Thymus (tissue), 11 donors: ENCODE measurements at regions not wholly inside any gene's neighbourhood (a gene's known extent, or its start where the extent isn't known, plus 50 kb on each side); places are given as distances from the start of the nearest gene placed in this dataset.

ENCODE experiments used
- DNase-seq, 9 donors: peaks; one replicate each; pipeline ENCODE4 v3.0.0-alpha.2; 2013; ENCODE audit warnings: low spot score in 9 of 9, low read depth in 6 of 9, missing footprints in 1 of 9
- H3K27ac ChIP-seq, 2 donors: one replicate each; pipeline ENCODE4 v1.5.1; 2013; ENCODE audit warnings: control low read depth in 1 of 2, low read depth in 1 of 2, low read length in 1 of 2, mild to moderate bottlenecking in 1 of 2, moderate library complexity in 1 of 2
- H3K27me3 ChIP-seq, 2 donors: one replicate each; pipeline ENCODE4 v1.5.1; 2013; ENCODE audit warnings: low read length in 1 of 2; ENCODE audit not compliant: control insufficient read depth in 2 of 2, insufficient read depth in 1 of 2
- H3K36me3 ChIP-seq, 2 donors: one replicate each; pipeline ENCODE4 v1.5.1; 2013; ENCODE audit warnings: low read length in 1 of 2, mild to moderate bottlenecking in 1 of 2, moderate library complexity in 1 of 2; ENCODE audit not compliant: control insufficient read depth in 2 of 2, insufficient read depth in 2 of 2
- H3K4me1 ChIP-seq, 2 donors: one replicate each; pipeline ENCODE4 v1.5.1; 2013; ENCODE audit warnings: low read length in 2 of 2; ENCODE audit not compliant: control insufficient read depth in 2 of 2, insufficient read depth in 2 of 2
- H3K4me3 ChIP-seq, 2 donors: one replicate each; pipeline ENCODE4 v1.5.1; 2013; ENCODE audit warnings: low read length in 2 of 2, control low read depth in 1 of 2, mild to moderate bottlenecking in 1 of 2
- H3K9me3 ChIP-seq, 2 donors: one replicate each; pipeline ENCODE4 v1.5.1; 2013; ENCODE audit warnings: low read length in 1 of 2, mild to moderate bottlenecking in 1 of 2; ENCODE audit not compliant: control insufficient read depth in 2 of 2, insufficient read depth in 1 of 2
- WGBS: extraction: QIAGEN DNeasy Blood & Tissue Kit; methylation state at CpG from one replicate; pipeline ENCODE4 v1.1.7; 2013; 5-methylcytosine and 5-hydroxymethylcytosine counted together
- donor health status: healthy.

DNA sequence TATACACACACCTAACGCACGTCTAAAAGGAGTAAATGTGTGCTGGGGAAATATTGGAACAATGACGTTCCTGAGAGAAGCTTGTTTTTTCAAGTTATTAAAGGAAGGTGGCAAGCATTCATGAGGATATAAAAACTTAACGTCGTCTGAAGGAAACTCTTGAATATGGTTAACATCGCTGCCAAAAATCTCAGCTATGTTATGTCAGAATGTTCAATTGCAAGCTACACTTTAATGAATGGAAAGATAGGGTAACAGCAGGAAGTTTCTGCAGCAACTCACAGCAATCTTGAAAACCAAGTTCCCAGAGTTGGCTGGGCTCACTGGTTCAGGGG is 54.3 kb upstream of the MEF2A start:
- 53% methylated on average over 6 of the region's 6 CpGs for WGBS
- H3K36me3 ChIP-seq, result no peaks in the 10 kb centered on the region
- peaks cover 20 to 48% of the 10 kb centered on the region in 2 donors for H3K4me1 ChIP-seq
- DNase-seq, result no peak
- H3K27ac ChIP-seq, result no peak overlapping the region
- peaks cover 0 to 6% of the 10 kb centered on the region in 2 donors for H3K9me3 ChIP-seq
- H3K4me3 ChIP-seq, result no peak overlapping the region
- H3K27me3 ChIP-seq, result no peaks in the 10 kb centered on the region

DNA sequence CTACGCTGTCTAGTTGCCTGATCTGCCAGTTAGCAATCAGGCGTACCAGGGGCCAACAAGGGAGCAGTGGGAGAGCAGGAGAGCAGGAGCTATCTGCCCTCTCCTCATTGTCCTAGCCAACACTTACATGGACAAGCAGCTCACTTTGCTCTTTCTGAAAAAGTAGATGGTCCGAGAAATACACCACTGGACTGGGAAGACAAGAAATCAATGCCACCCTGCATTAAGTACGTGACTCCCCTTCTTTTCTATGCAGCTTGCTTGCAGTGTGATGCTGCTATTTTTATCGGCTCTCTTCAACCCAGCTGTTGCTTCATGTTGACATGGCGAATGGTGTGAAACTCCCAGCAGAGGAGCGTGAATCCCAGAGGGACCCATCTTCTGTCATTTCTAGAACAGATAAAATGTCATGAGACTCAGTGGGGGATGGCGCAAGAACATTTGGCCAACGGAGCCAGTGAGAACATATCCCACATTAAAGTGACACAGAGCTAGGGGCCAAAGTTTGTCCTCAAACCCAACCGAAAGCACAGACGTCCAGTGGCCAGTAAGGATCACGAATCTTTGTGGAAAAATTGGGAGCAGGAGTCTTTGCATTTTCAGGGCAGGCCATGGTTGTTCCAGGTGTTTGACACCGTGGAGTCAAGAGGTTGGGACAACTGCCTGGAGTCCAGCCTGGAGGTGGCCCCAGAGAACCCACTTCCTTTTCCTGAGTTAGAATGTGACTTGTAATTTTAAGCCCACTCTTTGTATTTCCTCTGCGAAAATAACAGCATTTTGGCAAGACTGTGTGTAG is 53.7 kb upstream of the MEF2A start:
- no peak for DNase-seq
- H3K36me3 ChIP-seq, result no peaks in the 10 kb centered on the region
- no peak overlapping the region for H3K27ac ChIP-seq
- peaks cover 18 to 47% of the 10 kb centered on the region in 2 donors for H3K4me1 ChIP-seq
- WGBS, result 72% methylated on average over 14 of the region's 14 CpGs
- peaks cover 0 to 6% of the 10 kb centered on the region in 2 donors for H3K9me3 ChIP-seq
- no peak overlapping the region for H3K4me3 ChIP-seq
- no peaks in the 10 kb centered on the region for H3K27me3 ChIP-seq

DNA sequence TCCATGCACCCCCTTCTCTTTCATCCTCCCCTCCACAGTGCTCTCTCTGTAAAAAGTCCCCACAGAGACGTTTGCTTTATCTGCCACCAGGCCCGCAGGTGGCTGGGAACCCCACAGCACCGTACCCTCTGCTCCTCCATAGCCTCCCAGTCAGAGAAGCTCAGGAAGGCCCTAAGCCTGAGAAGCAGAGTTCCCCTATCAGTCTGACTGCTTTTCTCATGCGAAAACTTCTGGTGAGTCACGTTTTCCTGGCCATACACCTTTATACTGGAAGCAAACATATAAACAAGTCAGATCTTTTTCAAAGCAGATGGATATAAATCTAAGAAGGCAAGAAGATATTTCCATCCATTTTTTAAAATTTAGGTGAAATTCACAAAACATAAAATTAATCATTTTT is 51.5 kb upstream of the MEF2A start:
- no peak overlapping the region for H3K27ac ChIP-seq
- WGBS, result 86% methylated on average over 5 of the region's 5 CpGs
- no peaks in the 10 kb centered on the region for H3K27me3 ChIP-seq
- H3K9me3 ChIP-seq, result peaks cover 0 to 6% of the 10 kb centered on the region in 2 donors
- no peak for DNase-seq
- H3K4me1 ChIP-seq, result peaks cover 12 to 28% of the 10 kb centered on the region in 2 donors
- H3K36me3 ChIP-seq, result no peaks in the 10 kb centered on the region
- H3K4me3 ChIP-seq, result no peak overlapping the region
